A673 (cell line): ENCODE measurements at regions not wholly inside any gene's neighbourhood (a gene's known extent, or its start where the extent isn't known, plus 50 kb on each side); places are given as distances from the start of the nearest gene placed in this dataset.
"Not testable (repeated sequence)": the region's sequence is repeated elsewhere in the genome, so short reads cannot be mapped to it uniquely, and the experiment has no call there.

Experiments used
- BruUV-seq: library from RNA; stranded (reverse); fragments of 400-500 nt; replicated peaks from 2 replicates; lab custom pipeline; 2021; lab: Mats Ljungman, UMichigan
- CTCF ChIA-PET: fragments of 300-600 bp; sonication (Branson Sonifier 250); formaldehyde crosslinking; loops from one replicate; lab custom pipeline; 2022; ENCODE audit warnings: antibody characterized with exemption; lab: Charles Lee
- POLR2A ChIA-PET: fragments of 300-600 bp; sonication (Branson Sonifier 250); formaldehyde crosslinking; loops from one replicate; lab custom pipeline; 2022; ENCODE audit warnings: antibody characterized with exemption; ENCODE audit not compliant: low non-redundant PET; lab: Charles Lee
- DNase-seq: peaks from one replicate; pipeline ENCODE4 v3.0.0-alpha.2; 2015; ENCODE audit warnings: low spot score
- H3K27ac ChIP-seq: fragments of 200-600 bp; sonication (generic); 2 replicates; pipeline ENCODE4 v1.5.1; 2016; ENCODE audit warnings: mixed run types, low read depth, mild to moderate bottlenecking, mixed read lengths, antibody characterized with exemption, low read length; ENCODE audit not compliant: poor library complexity, severe bottlenecking
- H3K27me3 ChIP-seq: fragments of 200-600 bp; sonication (generic); replicated peaks from 2 replicates; pipeline ENCODE4 v1.6.1; 2017; ENCODE audit warnings: mixed run types, low read depth, mild to moderate bottlenecking, mixed read lengths, antibody characterized with exemption, low read length; ENCODE audit not compliant: insufficient read depth, poor library complexity
- H3K36me3 ChIP-seq: fragments of 200-600 bp; sonication (generic); 2 replicates; pipeline ENCODE4 v1.6.1; 2016; ENCODE audit warnings: mixed run types, mild to moderate bottlenecking, mixed read lengths, antibody characterized with exemption, low read length; ENCODE audit not compliant: insufficient read depth, poor library complexity, severe bottlenecking
- H3K4me1 ChIP-seq: fragments of 200-600 bp; sonication (generic); 2 replicates; pipeline ENCODE4 v1.6.1; 2017; ENCODE audit warnings: mixed run types, mild to moderate bottlenecking, mixed read lengths, antibody characterized with exemption, low read length; ENCODE audit not compliant: insufficient read depth, poor library complexity, severe bottlenecking
- H3K4me3 ChIP-seq: fragments of 200-600 bp; sonication (generic); 2 replicates; pipeline ENCODE4 v1.5.1; 2016; ENCODE audit warnings: low read depth, mixed run types, mild to moderate bottlenecking, mixed read lengths, low read length; ENCODE audit not compliant: poor library complexity, severe bottlenecking
- H3K9me3 ChIP-seq: fragments of 200-600 bp; sonication (generic); 2 replicates; pipeline ENCODE4 v1.6.1; 2016; ENCODE audit warnings: mixed run types, low read depth, mild to moderate bottlenecking, mixed read lengths, antibody characterized with exemption, low read length; ENCODE audit not compliant: poor library complexity, severe bottlenecking
- CTCF ChIP-seq: fragments of 300-800, 200-600 bp; sonication (generic); conservative IDR thresholded peaks from 2 replicates; pipeline ENCODE4 v1.5.1; 2017; ENCODE audit warnings: low read depth, mild to moderate bottlenecking, antibody characterized with exemption, low read length, moderate library complexity, mixed read lengths
- EZH2 ChIP-seq: fragments of 200-600 bp; sonication (generic); IDR thresholded peaks from 2 replicates; pipeline ENCODE4 v1.6.1; 2017; ENCODE audit warnings: borderline replicate concordance, low read depth, mild to moderate bottlenecking, mixed read lengths, antibody characterized with exemption, low read length; ENCODE audit not compliant: poor library complexity, severe bottlenecking
- intact Hi-C: fragments of 100-400 bp; cut with micrococcal nuclease; formaldehyde crosslinking; loops from one replicate; pipeline ENCODE4 v1.10.0; 2022; ENCODE audit not compliant: unreplicated experiment

- no peak overlapping the region for H3K4me3 ChIP-seq
- intact Hi-C loops: no loop called here
- H3K27me3 ChIP-seq: no peaks in the 10 kb centered on the region
- no TSS peak for BruUV-seq
- H3K36me3 ChIP-seq: no peaks in the 10 kb centered on the region
- POLR2A ChIA-PET: no interaction called here
- H3K9me3 ChIP-seq: no peaks in the 10 kb centered on the region
- CTCF ChIA-PET: interaction anchor here (0.6 kb wide), 1 partner anchor 357 kb away, joined by 3 read pairs; no protein-coding TSS in a partner anchor
- no peak overlapping the region for H3K27ac ChIP-seq
- no peaks in the 10 kb centered on the region for H3K4me1 ChIP-seq
- no peak for TF ChIP-seq EZH2
- TF ChIP-seq CTCF: no peak
- DNase-seq: no peak
Measured at GRCh38 chr2:122570641-122571040, 815.2 kb downstream of the TSN start.

- POLR2A ChIA-PET, CTCF ChIA-PET, BruUV-seq: not testable (repeated sequence)
Measured at GRCh38 chr2:122571471-122571870, 816.0 kb downstream of the TSN start.

GRCh38 chr2:122575076-122575475 lies 819.6 kb downstream of the TSN start:
- ChIA-PET POLR2A (interaction anchor here (0.6 kb wide), 1 partner anchor 518 kb away, joined by 3 read pairs; no protein-coding TSS in a partner anchor), CTCF (no interaction called here)
- Histone ChIP-seq H3K36me3 (no peaks in the 10 kb centered on the region), H3K9me3 (no peaks in the 10 kb centered on the region), H3K4me1 (no peaks in the 10 kb centered on the region), H3K27me3 (no peaks in the 10 kb centered on the region), H3K27ac (no peak overlapping the region), H3K4me3 (no peak overlapping the region)
- no peak for TF ChIP-seq CTCF
- no peak for TF ChIP-seq EZH2
- intact Hi-C loops: no loop called here
- DNase-seq: no peak
- no TSS peak for BruUV-seq

More at GRCh38 chr2:122571471-122571870, 816.0 kb downstream of the TSN start:
- H3K9me3 ChIP-seq, H3K36me3 ChIP-seq, DNase-seq, H3K4me3 ChIP-seq, H3K4me1 ChIP-seq, intact Hi-C loops, H3K27ac ChIP-seq, H3K27me3 ChIP-seq: not testable (repeated sequence)
